ENCODE measurements at regions not wholly inside any gene's neighbourhood (a gene's known extent, or its start where the extent isn't known, plus 50 kb on each side); places are given as distances from the start of the nearest gene placed in this dataset.

DNA sequence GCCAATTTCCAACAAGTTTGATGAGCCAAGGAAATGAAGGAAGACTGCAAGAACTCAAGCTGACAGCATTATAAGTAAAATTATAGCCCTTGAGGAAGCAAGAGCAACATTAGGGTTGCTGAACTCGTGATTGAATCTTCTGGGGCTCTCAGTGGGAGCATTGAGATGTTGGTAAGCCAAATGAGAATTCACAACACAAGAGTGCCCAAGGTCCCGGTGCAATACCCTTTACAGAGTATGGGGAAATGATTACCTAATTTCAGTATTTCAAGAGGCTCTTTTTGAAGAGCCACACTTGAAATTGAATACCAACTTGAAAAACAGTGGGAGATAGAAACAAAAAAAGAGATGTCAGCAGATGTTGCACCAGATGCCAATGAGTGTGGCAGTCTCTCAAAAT is 554.5 kb downstream of the STK39 start:
- H3K4me3 ChIP-seq (replicated peaks; ENCODE audit: low read depth, low read length) = no peak overlapping the region

DNA sequence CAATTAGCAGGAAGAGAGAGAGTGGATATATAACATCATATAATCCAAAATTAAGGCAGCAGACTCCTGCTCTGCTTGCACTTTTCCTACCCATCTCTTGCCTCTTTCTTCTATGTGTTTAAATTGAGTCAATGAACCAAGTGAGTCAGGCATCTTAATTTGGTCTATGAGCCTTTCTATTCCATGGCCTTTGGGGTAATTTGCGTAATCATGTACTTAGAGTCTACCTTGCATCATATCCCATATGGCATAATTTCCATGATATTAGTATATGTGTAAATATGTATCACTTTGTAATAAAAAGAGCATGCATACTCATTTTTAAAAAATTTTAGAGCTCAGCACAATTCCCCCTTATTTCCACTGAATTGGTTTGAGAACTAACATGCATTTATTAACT is 555.2 kb downstream of the STK39 start:
- TF ChIP-seq, protein P1, sequence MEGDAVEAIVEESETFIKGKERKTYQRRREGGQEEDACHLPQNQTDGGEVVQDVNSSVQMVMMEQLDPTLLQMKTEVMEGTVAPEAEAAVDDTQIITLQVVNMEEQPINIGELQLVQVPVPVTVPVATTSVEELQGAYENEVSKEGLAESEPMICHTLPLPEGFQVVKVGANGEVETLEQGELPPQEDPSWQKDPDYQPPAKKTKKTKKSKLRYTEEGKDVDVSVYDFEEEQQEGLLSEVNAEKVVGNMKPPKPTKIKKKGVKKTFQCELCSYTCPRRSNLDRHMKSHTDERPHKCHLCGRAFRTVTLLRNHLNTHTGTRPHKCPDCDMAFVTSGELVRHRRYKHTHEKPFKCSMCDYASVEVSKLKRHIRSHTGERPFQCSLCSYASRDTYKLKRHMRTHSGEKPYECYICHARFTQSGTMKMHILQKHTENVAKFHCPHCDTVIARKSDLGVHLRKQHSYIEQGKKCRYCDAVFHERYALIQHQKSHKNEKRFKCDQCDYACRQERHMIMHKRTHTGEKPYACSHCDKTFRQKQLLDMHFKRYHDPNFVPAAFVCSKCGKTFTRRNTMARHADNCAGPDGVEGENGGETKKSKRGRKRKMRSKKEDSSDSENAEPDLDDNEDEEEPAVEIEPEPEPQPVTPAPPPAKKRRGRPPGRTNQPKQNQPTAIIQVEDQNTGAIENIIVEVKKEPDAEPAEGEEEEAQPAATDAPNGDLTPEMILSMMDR (IDR thresholded peaks at IDR 0.05; ENCODE audit: low read length, missing control alignments) = no peak
- no peak overlapping the region for H3K4me3 ChIP-seq (replicated peaks; ENCODE audit: low read depth, low read length)
- DNase-seq (ENCODE audit: low read depth) = no peak

More for the DNA sequence above, 554.5 kb downstream of the STK39 start:
- no peak for DNase-seq (ENCODE audit: low read depth)
- TF ChIP-seq, protein P1 (IDR thresholded peaks at IDR 0.05; ENCODE audit: low read length, missing control alignments) = no peak

DNA sequence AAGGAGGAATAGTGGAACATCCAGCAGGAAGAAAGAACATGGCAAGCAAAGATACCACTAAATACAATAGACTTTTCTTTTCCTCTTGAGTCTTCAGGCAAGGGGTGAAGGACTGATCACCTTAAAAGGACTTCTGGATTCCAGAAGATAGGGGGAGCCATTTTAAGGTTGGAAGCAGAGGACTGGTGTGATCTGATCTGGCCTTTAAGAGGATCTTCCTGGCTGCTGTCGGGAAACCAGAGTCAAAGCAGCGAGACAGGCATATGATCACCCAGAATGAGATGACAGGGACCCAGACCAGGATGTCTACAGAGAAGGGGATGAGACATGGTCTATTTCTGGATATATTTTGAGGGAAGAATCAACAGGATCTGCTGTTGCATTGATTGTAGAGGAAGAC is 558.0 kb downstream of the STK39 start:
- TF ChIP-seq, protein P1 (IDR thresholded peaks at IDR 0.05; ENCODE audit: low read length, missing control alignments) = no peak
- no peak for DNase-seq (ENCODE audit: low read depth)
- H3K4me3 ChIP-seq (replicated peaks; ENCODE audit: low read depth, low read length) = no peak overlapping the region

DNA sequence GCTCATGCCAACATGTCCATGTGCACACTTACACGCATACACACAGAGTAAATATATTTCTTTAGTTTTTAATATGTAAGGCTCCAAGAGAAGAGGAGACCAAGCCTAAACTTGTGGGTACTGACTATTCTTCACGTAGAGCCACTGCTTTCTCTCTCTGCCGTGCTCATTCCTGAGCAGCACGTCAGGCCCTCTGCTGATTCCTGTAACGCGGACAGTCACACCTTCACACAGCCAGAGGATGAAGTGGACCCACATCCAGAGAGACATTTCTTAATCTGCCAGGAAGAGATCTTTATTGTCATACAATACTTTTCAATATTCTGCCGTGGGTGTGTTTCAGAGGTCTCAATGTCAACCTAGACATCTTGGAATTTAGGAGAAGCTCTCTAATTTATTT is 560.7 kb downstream of the STK39 start:
- no peak overlapping the region for H3K4me3 ChIP-seq (replicated peaks; ENCODE audit: low read depth, low read length)
- TF ChIP-seq, protein P1 (IDR thresholded peaks at IDR 0.05; ENCODE audit: low read length, missing control alignments) = no peak
- no peak for DNase-seq (ENCODE audit: low read depth)

DNA sequence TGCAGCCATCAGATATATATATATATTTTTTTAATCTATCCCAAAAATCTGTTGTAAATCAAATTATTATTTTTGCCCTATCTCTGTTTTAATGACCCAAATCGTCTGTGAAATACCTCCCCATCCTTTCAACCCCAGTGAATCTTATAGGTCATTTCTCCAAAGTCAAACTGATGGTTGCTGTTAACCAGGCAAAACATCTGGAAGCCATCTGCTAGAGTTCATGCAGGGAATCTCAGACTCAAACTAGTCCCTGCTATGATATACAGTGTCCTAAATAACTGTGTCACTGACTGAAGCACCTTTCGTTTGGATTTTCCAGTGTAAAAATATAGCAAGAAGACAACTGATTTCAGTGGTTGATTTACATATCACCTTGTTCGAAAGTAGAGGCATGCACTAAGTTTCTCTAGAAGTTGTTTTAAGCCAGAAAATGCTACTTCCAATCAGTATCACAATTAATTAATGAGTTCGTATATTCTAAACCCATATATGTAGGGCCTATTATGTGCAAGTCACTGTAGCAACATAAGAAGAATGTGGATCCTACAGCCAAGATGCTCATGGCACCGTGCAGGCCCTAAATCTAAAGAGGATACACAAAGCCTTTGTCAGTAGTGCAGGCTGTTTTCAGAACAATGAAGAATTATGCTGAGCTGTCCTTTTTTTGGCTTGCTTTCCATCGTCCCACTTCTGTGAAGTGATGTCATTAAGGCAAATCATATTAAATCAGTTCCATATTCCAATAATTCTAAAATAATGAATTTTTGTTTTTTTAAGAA is 566.0 kb downstream of the STK39 start:
- TF ChIP-seq, protein P1 (IDR thresholded peaks at IDR 0.05; ENCODE audit: low read length, missing control alignments) = no peak
- DNase-seq (ENCODE audit: low read depth) = no peak
- H3K4me3 ChIP-seq (replicated peaks; ENCODE audit: low read depth, low read length) = no peak overlapping the region

DNA sequence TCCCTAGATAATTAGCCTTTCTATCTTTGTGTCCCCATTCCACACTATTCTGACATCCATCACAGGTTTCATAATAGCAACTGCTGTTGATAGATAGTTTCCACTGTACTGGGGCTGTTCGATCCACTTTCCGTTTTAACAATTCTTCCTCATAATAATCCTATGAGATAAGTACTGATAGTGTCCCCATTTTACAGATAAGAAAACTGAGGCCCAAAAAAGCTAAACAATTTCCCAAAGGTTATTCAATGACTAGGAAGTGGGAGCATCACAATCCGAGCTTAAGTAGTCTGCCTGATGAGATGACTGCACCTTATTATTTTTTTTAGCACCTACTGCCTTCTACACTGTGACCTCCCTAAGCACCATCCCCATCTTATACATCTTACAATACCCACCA is 569.2 kb downstream of the STK39 start:
- H3K4me3 ChIP-seq (replicated peaks; ENCODE audit: low read depth, low read length) = no peak overlapping the region
- DNase-seq (ENCODE audit: low read depth) = no peak
- TF ChIP-seq, protein P1 (IDR thresholded peaks at IDR 0.05; ENCODE audit: low read length, missing control alignments) = no peak

DNA sequence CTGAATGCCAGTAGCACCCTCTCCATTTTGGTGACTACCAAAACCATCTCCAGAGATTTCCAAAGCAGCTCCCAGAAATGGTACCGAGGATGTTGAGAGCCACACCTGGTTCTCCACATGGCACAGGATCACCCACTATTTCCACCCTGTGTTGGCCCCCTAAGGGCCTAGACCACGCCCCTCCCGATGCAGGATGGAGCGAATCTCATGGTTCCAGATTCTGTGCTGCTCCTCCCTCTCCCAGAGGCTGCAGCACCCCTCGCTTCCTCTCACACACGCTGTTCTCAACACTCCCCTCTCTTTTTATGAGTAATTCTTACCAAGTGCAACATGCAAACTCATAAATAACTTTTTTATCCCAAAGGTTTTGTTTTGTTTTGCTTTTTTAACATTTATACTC is 571.5 kb downstream of the STK39 start:
- no peak for DNase-seq (ENCODE audit: low read depth)
- no peak overlapping the region for H3K4me3 ChIP-seq (replicated peaks; ENCODE audit: low read depth, low read length)
- TF ChIP-seq, protein P1 (IDR thresholded peaks at IDR 0.05; ENCODE audit: low read length, missing control alignments) = no peak
